ENCODE measurements at regions not wholly inside any gene's neighbourhood (a gene's known extent, or its start where the extent isn't known, plus 50 kb on each side); places are given as distances from the start of the nearest gene placed in this dataset.

DNA sequence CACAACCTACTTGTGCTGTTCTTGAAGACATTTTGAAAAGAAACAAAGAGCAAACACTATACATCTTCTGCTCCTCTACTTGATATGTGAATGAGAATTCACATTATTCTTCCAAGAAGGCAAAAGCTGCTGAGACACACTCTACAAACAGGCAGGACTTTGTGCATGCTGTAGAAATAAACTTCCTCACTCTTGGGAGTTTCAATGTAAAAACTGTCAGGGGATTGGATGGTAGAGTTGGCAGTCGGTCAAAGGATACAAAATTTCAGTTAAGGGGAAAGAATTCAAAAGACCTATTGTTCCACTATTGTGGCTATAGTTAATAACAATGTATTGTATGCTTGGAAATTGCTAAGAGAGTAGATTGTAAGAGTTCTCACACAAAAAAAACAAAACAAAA, 196.3 kb downstream of the MC4R start:
- TF ChIP-seq CTCF (conservative IDR thresholded peaks at IDR 0.05; ENCODE audit: low read depth, low read length): no peak
- no peak for TF ChIP-seq EZH2 (IDR thresholded peaks at IDR 0.05; ENCODE audit: low read length, unreplicated experiment)
